ENCODE measurements at regions not wholly inside any gene's neighbourhood (a gene's known extent, or its start where the extent isn't known, plus 50 kb on each side); places are given as distances from the start of the nearest gene placed in this dataset.

DNA sequence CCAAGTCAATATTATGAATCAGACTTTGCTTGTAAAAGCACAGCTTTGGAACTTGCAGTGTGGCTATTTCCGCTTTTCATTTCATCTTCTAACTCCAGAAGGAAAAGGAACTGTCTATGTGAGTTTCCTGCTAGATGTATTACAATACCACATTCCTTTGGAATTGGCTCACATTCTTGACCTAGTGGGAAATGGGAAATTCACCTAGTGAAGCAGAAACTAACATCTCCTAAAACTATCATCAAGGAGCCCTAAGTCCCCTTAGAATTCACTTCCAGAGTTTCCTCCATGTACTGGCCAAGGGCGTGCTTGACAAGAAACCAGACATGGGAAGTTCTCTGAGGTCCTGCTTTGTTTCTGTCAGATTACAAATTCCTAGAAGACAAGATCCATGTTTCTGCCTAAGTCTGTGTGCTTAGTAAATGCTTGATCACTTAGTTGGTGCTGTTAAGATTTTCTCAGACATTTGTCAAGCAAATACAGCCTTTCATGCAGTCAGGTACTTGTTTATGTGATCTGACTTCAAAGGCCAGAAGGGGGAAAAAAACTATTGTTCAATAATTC is 275.7 kb upstream of the FN1 start:
- no peak for DNase-seq

DNA sequence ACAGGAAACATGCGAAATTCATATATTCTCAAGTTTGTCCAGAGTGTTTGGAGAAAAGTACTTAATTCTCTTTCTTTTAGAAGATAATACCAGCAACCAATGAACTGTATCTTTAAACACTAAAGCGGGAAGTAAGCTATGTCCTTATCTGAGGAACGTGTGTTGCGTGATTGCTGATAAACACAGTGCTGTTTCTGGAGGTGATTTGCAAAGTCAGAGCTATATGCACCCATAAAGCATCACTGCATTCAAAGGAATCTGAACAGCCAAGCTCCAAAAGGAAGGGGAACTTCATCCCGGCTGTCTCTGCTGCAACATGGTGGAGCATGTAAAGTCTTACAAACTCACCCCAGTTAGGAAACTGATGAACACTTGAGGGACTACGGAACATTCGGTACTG is 271.7 kb upstream of the FN1 start:
- DNase-seq = no peak

- DNase-seq = no peak
Measured at GRCh38 chr2:215705771-215706361, 270.0 kb upstream of the FN1 start.

GRCh38 chr2:215705281-215705680 is 269.4 kb upstream of the FN1 start:
- no peak for DNase-seq

- DNase-seq = no peak
Measured at GRCh38 chr2:215702116-215702902, 266.4 kb upstream of the FN1 start.

- DNase-seq = no peak
Measured at GRCh38 chr2:215699700-215700538, 264.1 kb upstream of the FN1 start.

DNA sequence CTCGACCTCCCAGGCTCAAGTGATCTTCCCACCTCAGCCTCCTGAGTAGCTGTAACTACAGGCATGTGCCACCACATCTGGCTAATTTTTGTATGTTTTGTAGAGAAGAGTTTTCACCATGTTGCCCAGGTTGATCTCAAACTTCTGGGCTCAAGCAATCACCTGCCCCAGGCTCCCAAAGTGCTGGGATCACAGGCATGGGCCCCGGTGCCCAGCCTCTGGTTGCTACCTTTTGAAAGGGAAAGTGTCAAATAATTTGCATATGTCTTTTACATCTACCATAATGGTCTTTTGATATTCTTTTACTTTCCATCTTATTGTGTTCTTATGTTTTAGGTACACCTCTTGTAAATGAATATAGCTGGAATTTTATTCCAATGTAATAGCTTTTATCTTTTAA is 263.1 kb upstream of the FN1 start:
- DNase-seq = no peak

DNA sequence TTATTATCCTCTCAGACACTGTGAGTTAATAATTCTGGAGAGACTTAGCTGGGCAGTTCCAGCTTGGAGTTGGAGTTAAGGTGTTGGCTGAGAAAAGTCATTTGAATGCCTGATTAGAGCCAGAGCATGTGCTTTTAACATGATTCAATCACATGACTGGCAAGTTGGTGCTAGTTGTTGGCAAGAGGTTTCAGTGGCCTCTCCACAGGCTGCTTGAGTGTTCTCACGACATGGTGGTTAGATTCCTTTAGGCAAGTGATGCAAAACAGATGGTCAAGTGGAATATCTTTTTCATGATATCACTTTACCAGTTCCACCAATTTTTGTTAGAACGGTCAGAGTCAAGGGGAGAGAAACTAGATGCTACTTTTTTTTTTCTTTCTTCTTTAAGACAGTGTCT is 262.7 kb upstream of the FN1 start:
- DNase-seq = no peak

DNA sequence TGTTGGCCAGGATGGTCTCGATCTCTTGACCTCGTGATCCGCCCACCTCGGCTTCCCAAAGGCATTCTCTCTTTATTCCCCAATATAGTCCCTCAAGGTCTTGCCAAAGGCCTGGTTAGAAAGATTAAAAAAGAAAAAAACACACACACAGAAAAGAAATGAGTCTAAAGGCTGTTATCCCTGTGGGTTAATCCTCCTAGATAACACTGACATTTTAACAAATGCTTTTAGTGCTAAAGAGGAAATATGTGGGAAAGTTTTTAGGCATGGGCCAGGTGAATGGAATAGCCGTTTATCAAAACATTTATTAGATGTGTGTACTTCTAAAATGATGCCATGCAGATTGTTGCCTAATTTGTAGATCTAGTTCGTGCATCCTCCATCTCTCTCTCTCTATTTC is 261.6 kb upstream of the FN1 start:
- DNase-seq = no peak

GRCh38 chr2:215697003-215697402 is 261.1 kb upstream of the FN1 start:
- no peak for DNase-seq

DNA sequence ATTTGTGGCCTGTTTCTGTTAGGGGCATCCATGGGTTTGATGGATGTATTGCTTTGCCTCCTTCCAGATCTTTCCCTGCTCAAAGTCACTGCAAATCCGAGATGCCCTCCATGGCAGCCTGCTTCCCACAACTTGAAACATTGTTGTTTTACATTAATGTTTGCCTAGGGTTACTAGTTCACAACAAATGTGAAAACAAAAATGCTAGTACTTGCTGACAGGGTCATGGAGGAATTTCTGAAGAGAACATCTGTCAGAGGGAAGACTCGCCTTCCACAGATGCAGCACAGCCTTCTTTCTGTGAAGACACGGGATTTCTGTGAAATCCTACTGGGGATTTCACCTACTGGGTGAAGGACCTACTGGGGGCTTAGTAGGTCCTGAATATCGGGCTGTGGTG is 260.0 kb upstream of the FN1 start:
- DNase-seq = no peak

DNA sequence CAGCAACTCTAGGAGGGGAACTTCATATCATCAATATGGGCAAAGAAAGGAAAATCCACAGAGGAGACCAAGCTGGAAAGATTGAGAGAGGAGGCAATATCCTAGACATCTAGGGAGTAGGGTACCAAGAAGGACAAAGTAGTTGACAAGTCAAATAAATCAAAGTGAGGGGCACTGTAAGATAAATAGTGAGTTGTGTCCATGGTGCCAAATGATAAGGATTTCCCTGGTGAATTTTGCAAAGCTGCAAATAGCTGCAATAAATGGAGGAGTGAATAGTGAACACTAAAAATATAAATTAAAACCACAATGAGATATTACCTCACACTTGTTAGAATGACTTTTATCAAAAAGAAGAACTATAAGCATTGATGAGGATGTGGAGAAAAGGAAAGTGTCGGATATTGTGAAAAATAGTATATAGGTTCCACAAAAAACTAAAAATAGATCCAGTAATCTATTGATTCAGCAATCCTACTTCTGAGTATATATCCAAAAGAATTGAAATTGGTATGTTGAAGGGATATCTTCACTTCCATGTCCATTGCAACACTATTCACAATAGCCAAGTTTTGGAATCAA is 258.2 kb upstream of the FN1 start:
- DNase-seq = no peak

DNA sequence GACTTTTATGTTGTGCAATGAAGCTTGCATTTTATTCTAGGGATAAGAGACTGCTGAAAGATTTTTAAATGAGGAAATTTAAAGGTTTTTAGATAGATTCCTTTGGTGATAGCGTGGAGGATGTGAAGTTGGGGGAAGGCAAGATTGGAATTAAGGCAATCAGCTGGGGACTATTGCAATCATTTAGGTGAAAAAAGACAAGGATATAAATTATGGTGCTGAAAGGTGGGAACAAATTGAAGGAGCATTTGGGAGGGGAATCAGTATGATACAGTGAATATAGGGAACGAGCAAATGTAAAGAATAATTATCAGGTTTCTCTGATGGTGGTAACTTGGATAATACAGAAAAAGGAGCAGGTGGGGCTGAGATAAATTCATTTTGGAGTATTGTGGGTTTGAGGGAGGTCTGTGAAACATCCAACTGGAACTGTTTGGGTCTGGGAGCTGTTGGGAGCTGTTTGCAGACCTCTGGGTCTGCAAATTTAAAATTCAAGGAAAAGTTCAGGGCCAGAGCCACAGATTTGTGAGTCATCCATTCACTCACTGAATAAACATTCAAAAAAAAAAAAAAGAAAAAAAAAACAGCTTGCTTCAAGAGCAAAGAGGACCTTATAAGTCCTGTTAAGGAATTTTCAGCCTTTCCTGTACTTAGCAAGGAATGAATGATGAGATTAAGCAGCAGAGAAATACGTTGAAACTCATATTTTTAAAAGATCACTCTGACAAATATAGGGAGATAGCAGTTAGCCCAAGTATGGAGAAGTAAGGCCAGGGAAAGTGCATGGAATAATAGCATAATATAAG is 257.5 kb upstream of the FN1 start:
- no peak for DNase-seq

DNA sequence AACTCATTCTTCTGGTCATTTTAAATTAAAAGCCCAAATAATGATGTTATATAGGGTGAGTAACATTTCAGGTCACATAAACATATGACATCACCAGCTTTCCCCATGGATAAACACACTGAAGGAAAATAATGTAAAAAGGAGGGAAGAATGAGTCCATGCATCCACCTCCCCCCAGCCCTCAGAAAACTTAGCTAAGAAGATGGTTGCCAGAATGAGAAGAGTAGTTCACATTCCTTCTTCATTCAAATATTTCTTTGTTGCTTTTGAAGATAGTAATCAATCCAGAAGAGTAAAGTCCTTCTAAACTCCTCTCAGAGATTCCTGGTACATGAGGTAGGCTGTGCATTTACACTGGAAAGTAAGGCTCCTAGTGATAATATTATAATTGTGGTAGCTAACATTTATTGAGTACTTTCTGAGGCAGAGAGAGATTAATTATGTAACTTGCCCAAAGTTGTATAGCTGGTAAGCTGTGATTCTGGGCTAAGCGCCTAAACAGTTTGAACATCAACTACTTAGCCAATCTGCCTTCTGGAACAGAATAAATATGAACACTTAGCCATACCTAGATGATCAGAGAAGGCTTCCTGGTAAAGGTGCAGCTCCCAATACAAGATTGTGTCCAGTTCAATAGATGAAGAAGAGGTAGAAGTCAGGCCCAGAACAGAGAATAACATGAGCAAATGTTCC is 256.7 kb upstream of the FN1 start:
- no peak for DNase-seq

GRCh38 chr2:215691346-215691745 is 255.5 kb upstream of the FN1 start:
- DNase-seq = no peak

- DNase-seq = no peak
Measured at GRCh38 chr2:215687149-215688031, 251.5 kb upstream of the FN1 start.

- DNase-seq = no peak
Measured at GRCh38 chr2:215685238-215685990, 249.5 kb upstream of the FN1 start.

GRCh38 chr2:215684448-215685237 is 248.8 kb upstream of the FN1 start:
- DNase-seq = no peak

DNA sequence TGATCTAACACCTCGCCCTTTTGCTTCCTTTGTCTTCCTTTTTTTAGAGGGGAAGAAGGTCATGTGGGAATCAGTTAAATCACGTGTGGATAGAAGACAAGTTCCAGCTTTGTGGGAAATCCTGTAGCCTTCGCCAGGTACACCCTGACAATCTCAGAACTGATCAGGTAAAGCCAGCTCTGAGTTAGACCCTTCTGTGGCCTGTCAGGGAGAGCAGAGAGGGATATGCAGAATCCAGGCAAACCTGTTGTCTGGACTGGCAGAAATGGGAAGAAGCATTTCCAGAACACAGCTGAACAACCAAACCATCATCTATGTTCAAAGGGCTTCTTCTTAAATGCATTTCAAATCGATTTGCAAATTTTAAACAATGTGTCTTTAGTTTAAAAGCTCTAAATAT is 247.4 kb upstream of the FN1 start:
- no peak for DNase-seq
